ENCODE measurements at regions not wholly inside any gene's neighbourhood (a gene's known extent, or its start where the extent isn't known, plus 50 kb on each side); places are given as distances from the start of the nearest gene placed in this dataset.
"Not testable (repeated sequence)": the region's sequence is repeated elsewhere in the genome, so short reads cannot be mapped to it uniquely, and the experiment has no call there.

DNA sequence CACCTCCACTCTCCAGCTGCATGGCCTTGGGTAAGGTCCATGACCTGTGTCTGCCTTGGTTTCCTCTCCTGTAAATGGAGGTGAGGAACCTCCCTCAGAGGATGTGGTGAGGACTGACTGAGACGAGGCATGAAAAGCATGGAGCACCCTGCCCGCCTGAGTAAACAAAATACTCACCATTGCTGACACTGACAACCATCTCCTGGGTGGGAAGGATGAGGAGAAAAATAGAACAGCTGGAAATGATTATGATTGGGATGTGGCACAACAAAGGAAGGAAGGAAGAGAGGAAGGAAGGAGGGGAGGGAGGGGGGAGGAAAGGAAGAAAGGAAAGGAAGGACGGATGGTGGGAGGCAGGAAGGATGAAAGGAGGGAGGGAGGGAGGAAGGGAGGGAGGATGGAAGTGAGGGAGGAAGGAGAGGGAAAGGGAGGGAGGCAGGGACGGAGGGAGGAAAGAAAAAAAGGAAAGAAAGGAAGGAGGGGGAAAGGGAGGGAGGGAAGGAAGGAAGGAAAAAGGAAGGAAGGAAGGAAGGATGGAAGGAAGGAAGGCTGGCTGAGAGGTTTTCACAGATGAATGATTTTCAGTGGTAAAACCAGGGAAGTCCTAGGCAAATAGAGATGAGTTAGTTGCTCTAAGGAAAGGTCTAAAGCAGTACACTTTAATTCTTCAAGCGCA lies 276.5 kb upstream of the XYLT1 start:
- POLR2A ChIA-PET, result no interaction called here
- Histone ChIP-seq H3K4me1 (ENCODE audit: control extremely low read depth in 1 of 4, control insufficient read depth in 4 of 4, insufficient read depth in 4 of 4, low read length in 3 of 4) (no peaks in the 10 kb centered on the region), H3K27me3 (replicated peaks in 2 of 5; ENCODE audit: control insufficient read depth in 4 of 5, insufficient read depth in 5 of 5, low read length in 4 of 5) (peaks cover 0 to 5% (median 2%) of the 10 kb centered on the region in 5 experiments), H3K4me3 (ENCODE audit: control insufficient read depth in 1 of 7, extremely low read depth in 1 of 7, insufficient read depth in 4 of 7, low read depth in 2 of 7, low read length in 6 of 7) (no peak overlapping the region), H3K27ac (ENCODE audit: insufficient read depth in 1 of 2, low read depth in 1 of 2, low read length in 2 of 2, poor library complexity in 1 of 2, severe bottlenecking in 2 of 2) (no peak overlapping the region), H3K36me3 (ENCODE audit: control insufficient read depth in 4 of 4, insufficient read depth in 4 of 4, low read length in 3 of 4) (no peaks in the 10 kb centered on the region), H3K9me3 (ENCODE audit: control extremely low read depth in 1 of 5, control insufficient read depth in 4 of 5, insufficient read depth in 2 of 5, low read depth in 1 of 5, low read length in 4 of 5) (peaks cover 0 to 2% (median 0%) of the 10 kb centered on the region in 5 experiments)
- CTCF ChIA-PET, result no interaction called here
- DNase-seq, result no peak
- WGBS (ENCODE audit: insufficient coverage), result 86% methylated on average over 2 of the region's 5 CpGs

- POLR2A ChIA-PET, result no interaction called here
- Histone ChIP-seq H3K9me3 (ENCODE audit: control extremely low read depth in 1 of 5, control insufficient read depth in 4 of 5, insufficient read depth in 2 of 5, low read depth in 1 of 5, low read length in 4 of 5) (peaks cover 0 to 2% (median 0%) of the 10 kb centered on the region in 5 experiments), H3K27me3 (replicated peaks in 2 of 5; ENCODE audit: control insufficient read depth in 4 of 5, insufficient read depth in 5 of 5, low read length in 4 of 5) (peaks cover 0 to 5% (median 3%) of the 10 kb centered on the region in 5 experiments), H3K4me3 (ENCODE audit: control insufficient read depth in 1 of 7, extremely low read depth in 1 of 7, insufficient read depth in 4 of 7, low read depth in 2 of 7, low read length in 6 of 7) (no peak overlapping the region), H3K4me1 (ENCODE audit: control extremely low read depth in 1 of 4, control insufficient read depth in 4 of 4, insufficient read depth in 4 of 4, low read length in 3 of 4) (no peaks in the 10 kb centered on the region), H3K27ac (ENCODE audit: insufficient read depth in 1 of 2, low read depth in 1 of 2, low read length in 2 of 2, poor library complexity in 1 of 2, severe bottlenecking in 2 of 2) (no peak overlapping the region), H3K36me3 (ENCODE audit: control insufficient read depth in 4 of 4, insufficient read depth in 4 of 4, low read length in 3 of 4) (no peaks in the 10 kb centered on the region)
- 56% methylated on average over 9 of the region's 15 CpGs for WGBS (ENCODE audit: insufficient coverage)
- CTCF ChIA-PET, result no interaction called here
- DNase-seq, result no peak
Measured at GRCh38 chr16:17744921-17745572, 274.3 kb upstream of the XYLT1 start.

- no peak for DNase-seq
- CTCF ChIA-PET, result no interaction called here
Measured at GRCh38 chr16:17743578-17743977, 272.8 kb upstream of the XYLT1 start.

DNA sequence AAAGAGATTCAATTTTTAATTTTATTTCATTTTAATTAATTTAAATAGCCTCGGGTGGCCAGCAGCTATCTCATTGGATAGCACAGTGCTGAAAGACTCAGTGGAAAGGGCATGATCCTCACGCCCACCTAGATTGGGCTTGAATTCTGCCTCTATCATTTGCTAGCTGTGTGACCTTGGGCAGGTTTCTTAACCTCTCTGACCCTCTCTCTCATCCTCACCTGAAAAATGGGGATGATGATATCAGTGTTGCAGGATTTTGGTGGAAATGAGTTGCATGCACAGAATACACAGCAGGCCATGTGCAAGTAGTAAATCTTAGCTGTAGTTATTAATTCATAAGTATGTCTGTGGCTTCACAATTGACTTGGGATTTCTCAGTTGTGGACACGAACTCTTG lies 272.4 kb upstream of the XYLT1 start:
- H3K4me3 ChIP-seq (ENCODE audit: control insufficient read depth in 1 of 7, extremely low read depth in 1 of 7, insufficient read depth in 4 of 7, low read depth in 2 of 7, low read length in 6 of 7), result no peak overlapping the region
- H3K4me1 ChIP-seq (ENCODE audit: control extremely low read depth in 1 of 4, control insufficient read depth in 4 of 4, insufficient read depth in 4 of 4, low read length in 3 of 4), result no peaks in the 10 kb centered on the region
- DNase-seq, result no peak
- ChIA-PET CTCF (no interaction called here), POLR2A (no interaction called here)
- H3K27ac ChIP-seq (ENCODE audit: insufficient read depth in 1 of 2, low read depth in 1 of 2, low read length in 2 of 2, poor library complexity in 1 of 2, severe bottlenecking in 2 of 2), result no peak overlapping the region
- no peaks in the 10 kb centered on the region for H3K9me3 ChIP-seq (ENCODE audit: control extremely low read depth in 1 of 5, control insufficient read depth in 4 of 5, insufficient read depth in 2 of 5, low read depth in 1 of 5, low read length in 4 of 5)
- 67% methylated on average over 3 of the region's 3 CpGs for WGBS (ENCODE audit: insufficient coverage)
- peaks cover 0 to 5% (median 3%) of the 10 kb centered on the region in 5 experiments for H3K27me3 ChIP-seq (replicated peaks in 2 of 5; ENCODE audit: control insufficient read depth in 4 of 5, insufficient read depth in 5 of 5, low read length in 4 of 5)
- H3K36me3 ChIP-seq (ENCODE audit: control insufficient read depth in 4 of 4, insufficient read depth in 4 of 4, low read length in 3 of 4), result no peaks in the 10 kb centered on the region

More at GRCh38 chr16:17743578-17743977, 272.8 kb upstream of the XYLT1 start:
- Histone ChIP-seq H3K4me1 (ENCODE audit: control extremely low read depth in 1 of 4, control insufficient read depth in 4 of 4, insufficient read depth in 4 of 4, low read length in 3 of 4) (no peaks in the 10 kb centered on the region), H3K27me3 (replicated peaks in 2 of 5; ENCODE audit: control insufficient read depth in 4 of 5, insufficient read depth in 5 of 5, low read length in 4 of 5) (peaks cover 0 to 5% (median 3%) of the 10 kb centered on the region in 5 experiments), H3K9me3 (ENCODE audit: control extremely low read depth in 1 of 5, control insufficient read depth in 4 of 5, insufficient read depth in 2 of 5, low read depth in 1 of 5, low read length in 4 of 5) (no peaks in the 10 kb centered on the region), H3K36me3 (ENCODE audit: control insufficient read depth in 4 of 4, insufficient read depth in 4 of 4, low read length in 3 of 4) (no peaks in the 10 kb centered on the region), H3K27ac (ENCODE audit: insufficient read depth in 1 of 2, low read depth in 1 of 2, low read length in 2 of 2, poor library complexity in 1 of 2, severe bottlenecking in 2 of 2) (no peak overlapping the region), H3K4me3 (ENCODE audit: control insufficient read depth in 1 of 7, extremely low read depth in 1 of 7, insufficient read depth in 4 of 7, low read depth in 2 of 7, low read length in 6 of 7) (no peak overlapping the region)
- 95% methylated on average over 4 of the region's 4 CpGs for WGBS (ENCODE audit: insufficient coverage)
- POLR2A ChIA-PET, result no interaction called here

DNA sequence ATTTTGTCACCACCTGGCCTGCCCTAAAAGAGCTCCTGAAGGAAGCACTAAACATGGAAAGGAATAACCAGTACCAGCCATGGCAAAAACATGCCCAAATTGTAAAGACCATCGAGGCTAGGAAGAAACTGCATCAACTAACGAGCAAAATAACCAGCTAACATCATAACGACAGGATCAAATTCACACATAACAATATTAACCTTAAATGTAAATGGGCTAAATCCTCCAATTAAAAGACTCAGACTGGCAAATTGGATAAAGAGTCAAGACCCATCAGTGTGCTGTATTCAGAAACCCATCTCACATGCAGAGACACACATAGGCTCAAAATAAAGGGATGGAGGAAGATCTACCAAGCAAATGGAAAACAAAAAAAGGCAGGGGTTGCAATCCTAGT lies 264.3 kb upstream of the XYLT1 start:
- H3K27me3 ChIP-seq (replicated peaks in 2 of 5; ENCODE audit: control insufficient read depth in 4 of 5, insufficient read depth in 5 of 5, low read length in 4 of 5); H3K4me3 ChIP-seq (ENCODE audit: control insufficient read depth in 1 of 7, extremely low read depth in 1 of 7, insufficient read depth in 4 of 7, low read depth in 2 of 7, low read length in 6 of 7); H3K4me1 ChIP-seq (ENCODE audit: control extremely low read depth in 1 of 4, control insufficient read depth in 4 of 4, insufficient read depth in 4 of 4, low read length in 3 of 4); DNase-seq; H3K36me3 ChIP-seq (ENCODE audit: control insufficient read depth in 4 of 4, insufficient read depth in 4 of 4, low read length in 3 of 4); H3K9me3 ChIP-seq (ENCODE audit: control extremely low read depth in 1 of 5, control insufficient read depth in 4 of 5, insufficient read depth in 2 of 5, low read depth in 1 of 5, low read length in 4 of 5); CTCF ChIA-PET; POLR2A ChIA-PET; H3K27ac ChIP-seq (ENCODE audit: insufficient read depth in 1 of 2, low read depth in 1 of 2, low read length in 2 of 2, poor library complexity in 1 of 2, severe bottlenecking in 2 of 2): not testable (repeated sequence)
- no CpG with 5 or more reads among the region's 3 CpGs for WGBS (ENCODE audit: insufficient coverage)

DNA sequence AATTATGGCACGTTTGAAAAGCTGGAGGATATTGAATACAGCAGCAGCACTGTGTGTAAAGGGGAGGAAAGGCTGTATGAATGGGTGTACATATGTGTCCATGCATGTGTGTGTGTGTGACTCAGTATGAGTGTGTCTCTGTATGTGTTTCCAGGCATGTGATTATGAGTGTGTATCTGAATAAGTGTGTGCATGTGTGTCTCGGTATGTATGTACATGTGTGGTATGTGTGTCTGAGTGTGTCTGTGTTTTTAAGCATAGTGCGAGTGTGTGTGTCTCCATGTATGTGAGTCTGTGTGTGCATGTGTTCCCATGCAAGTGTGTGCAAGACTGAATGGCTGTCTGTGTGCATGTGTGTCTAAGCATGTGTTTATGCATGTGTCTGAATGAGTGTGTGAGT lies 259.1 kb upstream of the XYLT1 start:
- 100% methylated on average over 3 of the region's 3 CpGs for WGBS (ENCODE audit: insufficient coverage)
- Histone ChIP-seq H3K36me3 (ENCODE audit: control insufficient read depth in 4 of 4, insufficient read depth in 4 of 4, low read length in 3 of 4) (no peaks in the 10 kb centered on the region), H3K4me3 (ENCODE audit: control insufficient read depth in 1 of 7, extremely low read depth in 1 of 7, insufficient read depth in 4 of 7, low read depth in 2 of 7, low read length in 6 of 7) (no peak overlapping the region), H3K27ac (ENCODE audit: insufficient read depth in 1 of 2, low read depth in 1 of 2, low read length in 2 of 2, poor library complexity in 1 of 2, severe bottlenecking in 2 of 2) (no peak overlapping the region), H3K9me3 (ENCODE audit: control extremely low read depth in 1 of 5, control insufficient read depth in 4 of 5, insufficient read depth in 2 of 5, low read depth in 1 of 5, low read length in 4 of 5) (peaks cover 0 to 3% (median 0%) of the 10 kb centered on the region in 5 experiments), H3K4me1 (ENCODE audit: control extremely low read depth in 1 of 4, control insufficient read depth in 4 of 4, insufficient read depth in 4 of 4, low read length in 3 of 4) (no peaks in the 10 kb centered on the region), H3K27me3 (replicated peaks in 2 of 5; ENCODE audit: control insufficient read depth in 4 of 5, insufficient read depth in 5 of 5, low read length in 4 of 5) (peaks cover 0 to 3% (median 0%) of the 10 kb centered on the region in 5 experiments)
- DNase-seq, result no peak
- ChIA-PET POLR2A (no interaction called here), CTCF (no interaction called here)

GRCh38 chr16:17728196-17728595 lies 257.4 kb upstream of the XYLT1 start:
- no peak overlapping the region for H3K4me3 ChIP-seq (ENCODE audit: control insufficient read depth in 1 of 7, extremely low read depth in 1 of 7, insufficient read depth in 4 of 7, low read depth in 2 of 7, low read length in 6 of 7)
- no peaks in the 10 kb centered on the region for H3K9me3 ChIP-seq (ENCODE audit: control extremely low read depth in 1 of 5, control insufficient read depth in 4 of 5, insufficient read depth in 2 of 5, low read depth in 1 of 5, low read length in 4 of 5)
- WGBS (ENCODE audit: insufficient coverage), result 100% methylated on average over 3 of the region's 4 CpGs
- ChIA-PET CTCF (no interaction called here), POLR2A (no interaction called here)
- H3K27ac ChIP-seq (ENCODE audit: insufficient read depth in 1 of 2, low read depth in 1 of 2, low read length in 2 of 2, poor library complexity in 1 of 2, severe bottlenecking in 2 of 2), result no peak overlapping the region
- peaks cover 0 to 3% (median 0%) of the 10 kb centered on the region in 5 experiments for H3K27me3 ChIP-seq (replicated peaks in 2 of 5; ENCODE audit: control insufficient read depth in 4 of 5, insufficient read depth in 5 of 5, low read length in 4 of 5)
- H3K4me1 ChIP-seq (ENCODE audit: control extremely low read depth in 1 of 4, control insufficient read depth in 4 of 4, insufficient read depth in 4 of 4, low read length in 3 of 4), result no peaks in the 10 kb centered on the region
- no peak for DNase-seq
- no peaks in the 10 kb centered on the region for H3K36me3 ChIP-seq (ENCODE audit: control insufficient read depth in 4 of 4, insufficient read depth in 4 of 4, low read length in 3 of 4)
